HEK293 (cell line): ENCODE measurements at regions not wholly inside any gene's neighbourhood (a gene's known extent, or its start where the extent isn't known, plus 50 kb on each side); places are given as distances from the start of the nearest gene placed in this dataset.
"Not testable (repeated sequence)": the region's sequence is repeated elsewhere in the genome, so short reads cannot be mapped to it uniquely, and the experiment has no call there.

ENCODE experiments used
- CTCF ChIA-PET: fragments of 350-600 bp; formaldehyde crosslinking; extraction: SDS; loops from one replicate; lab custom pipeline; 2021; ENCODE audit warnings: antibody characterized with exemption; lab: Yijun Ruan, JAX
- POLR2A ChIA-PET: fragments of 300-600 bp; formaldehyde crosslinking; extraction: SDS; loops from one replicate; lab custom pipeline; 2020; ENCODE audit warnings: antibody characterized with exemption, inconsistent platforms; lab: Yijun Ruan, JAX
- H3K27ac ChIP-seq: fragments of 200-500 bp; sonication (Bioruptor generic); 2 replicates; pipeline ENCODE4 v1.5.1; 2014; ENCODE audit warnings: low read depth, low read length, control low read depth, inconsistent platforms; ENCODE audit errors: extremely low read depth
- H3K36me3 ChIP-seq, 2 experiments: fragments of 200-500 bp in 1 of 2; sonication (Bioruptor generic) in 1 of 2; 1 replicate in 1 of 2; 2 replicates in 1 of 2; pipeline ENCODE4 v1.5.1; 2014 to 2017; ENCODE audit warnings: inconsistent platforms in 2 of 2, low read length in 2 of 2; ENCODE audit not compliant: control insufficient read depth in 2 of 2, insufficient read depth in 1 of 2
- H3K4me1 ChIP-seq: fragments of 200-500 bp; sonication (Bioruptor generic); 2 replicates; pipeline ENCODE4 v1.5.1; 2014; ENCODE audit warnings: mild to moderate bottlenecking, low read length, inconsistent platforms; ENCODE audit not compliant: control insufficient read depth, insufficient read depth
- H3K4me3 ChIP-seq: 2 replicates; pipeline ENCODE4 v1.5.1; 2011; ENCODE audit warnings: low read depth, mild to moderate bottlenecking, control low read depth, low read length, moderate library complexity
- H3K9me3 ChIP-seq: fragments of 200-500 bp; sonication (Bioruptor generic); 2 replicates; pipeline ENCODE4 v1.5.1; 2014; ENCODE audit warnings: low read depth, low read length, inconsistent platforms; ENCODE audit not compliant: control insufficient read depth, insufficient read depth
- EGR2 ChIP-seq: fragments of 450-650 bp; formaldehyde crosslinking; IDR thresholded peaks from 2 replicates; pipeline ENCODE4 v1.5.1; 2016; ENCODE audit warnings: low read depth, missing biosample characterization, missing genetic modification characterization
- GLIS2 ChIP-seq: fragments of 450-650 bp; formaldehyde crosslinking; IDR thresholded peaks from 2 replicates; pipeline ENCODE4 v1.5.1; 2016; ENCODE audit warnings: missing biosample characterization, missing genetic modification characterization
- KLF1 ChIP-seq: fragments of 450-650 bp; formaldehyde crosslinking; IDR thresholded peaks from 2 replicates; pipeline ENCODE4 v1.5.1; 2016; ENCODE audit warnings: missing biosample characterization, missing genetic modification characterization
- KLF16 ChIP-seq: fragments of 450-650 bp; formaldehyde crosslinking; IDR thresholded peaks from 2 replicates; pipeline ENCODE4 v1.5.1; 2017; ENCODE audit warnings: missing biosample characterization, missing genetic modification characterization
- MYNN ChIP-seq: fragments of 450-650 bp; formaldehyde crosslinking; IDR thresholded peaks from 2 replicates; pipeline ENCODE4 v1.5.1; 2016; ENCODE audit warnings: missing biosample characterization, missing genetic modification characterization, borderline replicate concordance
- ZBTB20 ChIP-seq: fragments of 450-650 bp; formaldehyde crosslinking; IDR thresholded peaks from 2 replicates; pipeline ENCODE4 v1.5.1; 2016; ENCODE audit warnings: missing biosample characterization, missing genetic modification characterization
- ZBTB7A ChIP-seq: fragments of 450-650 bp; formaldehyde crosslinking; IDR thresholded peaks from 2 replicates; pipeline ENCODE4 v1.5.1; 2016; ENCODE audit warnings: low read depth, missing biosample characterization, missing genetic modification characterization
- ZFHX2 ChIP-seq: fragments of 450-650 bp; formaldehyde crosslinking; conservative IDR thresholded peaks from 2 replicates; pipeline ENCODE4 v1.5.1; 2016; ENCODE audit warnings: missing biosample characterization, missing genetic modification characterization
- ZIC2 ChIP-seq: fragments of 450-650 bp; formaldehyde crosslinking; IDR thresholded peaks from 2 replicates; pipeline ENCODE4 v1.5.1; 2016; ENCODE audit warnings: missing biosample characterization, missing genetic modification characterization
- ZNF133 ChIP-seq: fragments of 450-650 bp; formaldehyde crosslinking; IDR thresholded peaks from 2 replicates; pipeline ENCODE4 v1.5.1; 2016; ENCODE audit warnings: missing biosample characterization, missing genetic modification characterization
- ZNF138 ChIP-seq: fragments of 450-650 bp; formaldehyde crosslinking; IDR thresholded peaks from 2 replicates; pipeline ENCODE4 v1.5.1; 2016; ENCODE audit warnings: missing biosample characterization, missing genetic modification characterization, borderline replicate concordance
- ZNF221 ChIP-seq: fragments of 450-650 bp; formaldehyde crosslinking; IDR thresholded peaks from 2 replicates; pipeline ENCODE4 v1.5.1; 2017; ENCODE audit warnings: missing biosample characterization, missing genetic modification characterization, borderline replicate concordance
- ZNF24 ChIP-seq: fragments of 450-650 bp; formaldehyde crosslinking; IDR thresholded peaks from 2 replicates; pipeline ENCODE4 v1.5.1; 2016; ENCODE audit warnings: missing biosample characterization, missing genetic modification characterization
- ZNF302 ChIP-seq: fragments of 450-650 bp; formaldehyde crosslinking; IDR thresholded peaks from 2 replicates; pipeline ENCODE4 v1.5.1; 2016; ENCODE audit warnings: missing biosample characterization, missing genetic modification characterization, low read depth
- ZNF48 ChIP-seq: fragments of 450-650 bp; formaldehyde crosslinking; IDR thresholded peaks from 2 replicates; pipeline ENCODE4 v1.5.1; 2016; ENCODE audit warnings: missing biosample characterization, missing genetic modification characterization
- ZNF510 ChIP-seq: fragments of 450-650 bp; formaldehyde crosslinking; IDR thresholded peaks from 2 replicates; pipeline ENCODE4 v1.5.1; 2018; ENCODE audit warnings: mild to moderate bottlenecking, missing genetic modification characterization, missing biosample characterization; ENCODE audit not compliant: insufficient replicate concordance
- ZNF521 ChIP-seq: fragments of 450-650 bp; formaldehyde crosslinking; IDR thresholded peaks from 2 replicates; pipeline ENCODE4 v1.5.1; 2017; ENCODE audit warnings: missing biosample characterization, mild to moderate bottlenecking, missing genetic modification characterization
- ZNF555 ChIP-seq: fragments of 450-650 bp; formaldehyde crosslinking; conservative IDR thresholded peaks from 2 replicates; pipeline ENCODE4 v1.5.1; 2017; ENCODE audit warnings: missing biosample characterization, mild to moderate bottlenecking, missing genetic modification characterization, inconsistent platforms
- ZNF600 ChIP-seq: fragments of 450-650 bp; formaldehyde crosslinking; IDR thresholded peaks from 2 replicates; pipeline ENCODE4 v1.5.1; 2016; ENCODE audit warnings: missing biosample characterization, missing genetic modification characterization
- ZNF621 ChIP-seq: fragments of 450-650 bp; formaldehyde crosslinking; IDR thresholded peaks from 2 replicates; pipeline ENCODE4 v1.5.1; 2017; ENCODE audit warnings: missing biosample characterization, missing genetic modification characterization
- ZNF626 ChIP-seq: fragments of 450-650 bp; sonication (Bioruptor Pico); formaldehyde crosslinking; IDR thresholded peaks from 2 replicates; pipeline ENCODE4 v1.5.1; 2018; ENCODE audit warnings: missing biosample characterization, missing genetic modification characterization, inconsistent platforms
- ZNF629 ChIP-seq: fragments of 450-650 bp; formaldehyde crosslinking; IDR thresholded peaks from 2 replicates; pipeline ENCODE4 v1.5.1; 2017; ENCODE audit warnings: missing biosample characterization, missing genetic modification characterization
- TF ChIP-seq, protein P1 (sequence below): fragments of 450-650 bp; formaldehyde crosslinking; IDR thresholded peaks from 2 replicates; pipeline ENCODE4 v1.5.1; 2016; ENCODE audit warnings: missing biosample characterization, missing genetic modification characterization
- TF ChIP-seq, protein P2 (sequence below): fragments of 450-650 bp; formaldehyde crosslinking; IDR thresholded peaks from 2 replicates; pipeline ENCODE4 v1.5.1; 2016; ENCODE audit warnings: missing biosample characterization, missing genetic modification characterization
- TF ChIP-seq, protein P3 (sequence below): fragments of 450-650 bp; formaldehyde crosslinking; IDR thresholded peaks from 2 replicates; pipeline ENCODE4 v1.5.1; 2016; ENCODE audit warnings: missing biosample characterization, missing genetic modification characterization
- TF ChIP-seq, protein P4 (sequence below): fragments of 450-650 bp; formaldehyde crosslinking; IDR thresholded peaks from 2 replicates; pipeline ENCODE4 v1.5.0; 2017; ENCODE audit warnings: missing biosample characterization, missing genetic modification characterization, borderline replicate concordance

DNA sequence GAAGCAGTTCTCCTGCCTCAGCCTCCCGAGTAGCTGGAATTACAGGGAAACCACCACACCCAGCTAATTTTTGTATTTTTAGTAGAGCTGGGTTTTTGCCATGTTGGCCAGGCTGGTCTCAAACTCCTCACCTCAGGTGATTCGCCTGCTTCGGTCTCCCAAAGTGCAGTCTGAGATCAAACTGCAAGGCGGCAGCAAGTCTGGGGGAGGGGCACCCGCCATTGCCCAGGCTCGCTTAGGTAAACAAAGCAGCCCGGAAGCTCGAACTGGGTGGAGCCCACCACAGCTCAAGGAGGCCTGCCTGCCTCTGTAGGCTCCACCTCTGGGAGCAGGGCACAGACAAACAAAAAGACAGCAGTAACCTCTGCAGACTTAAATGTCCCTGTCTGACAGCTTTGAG, 725.2 kb upstream of the ANKRD30A start:
- CTCF ChIA-PET, POLR2A ChIA-PET, H3K4me1 ChIP-seq, H3K36me3 ChIP-seq, H3K9me3 ChIP-seq, H3K4me3 ChIP-seq, H3K27ac ChIP-seq: not testable (repeated sequence)
- peak; percentile 55; the same call in 1 of the 2 replicates for TF ChIP-seq KLF1 (tag by site-specific recombination)

DNA sequence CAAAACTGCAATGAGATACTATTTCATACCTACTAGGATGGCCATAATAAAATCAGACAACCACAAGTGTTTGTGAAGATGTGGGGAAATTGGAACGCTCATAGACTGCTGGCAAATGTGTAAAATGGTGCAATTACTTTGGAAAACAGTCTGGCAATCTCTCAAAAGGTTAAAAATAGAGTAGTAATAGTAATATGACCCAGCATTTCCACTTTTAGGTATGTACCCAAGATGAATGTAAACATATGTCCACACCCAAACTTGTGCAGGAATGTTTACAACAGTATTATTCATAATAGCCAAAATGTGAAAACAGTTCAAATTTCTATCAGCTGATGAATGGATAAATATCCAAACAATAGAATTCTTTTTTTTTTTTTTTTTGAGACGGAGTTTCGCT, 731.6 kb upstream of the ANKRD30A start:
- Histone ChIP-seq H3K4me3 (no peak overlapping the region), H3K4me1 (no peaks in the 10 kb centered on the region), H3K27ac (no peak overlapping the region), H3K9me3 (no peaks in the 10 kb centered on the region), H3K36me3 (no peaks in the 10 kb centered on the region)
- TF ChIP-seq, protein P1, sequence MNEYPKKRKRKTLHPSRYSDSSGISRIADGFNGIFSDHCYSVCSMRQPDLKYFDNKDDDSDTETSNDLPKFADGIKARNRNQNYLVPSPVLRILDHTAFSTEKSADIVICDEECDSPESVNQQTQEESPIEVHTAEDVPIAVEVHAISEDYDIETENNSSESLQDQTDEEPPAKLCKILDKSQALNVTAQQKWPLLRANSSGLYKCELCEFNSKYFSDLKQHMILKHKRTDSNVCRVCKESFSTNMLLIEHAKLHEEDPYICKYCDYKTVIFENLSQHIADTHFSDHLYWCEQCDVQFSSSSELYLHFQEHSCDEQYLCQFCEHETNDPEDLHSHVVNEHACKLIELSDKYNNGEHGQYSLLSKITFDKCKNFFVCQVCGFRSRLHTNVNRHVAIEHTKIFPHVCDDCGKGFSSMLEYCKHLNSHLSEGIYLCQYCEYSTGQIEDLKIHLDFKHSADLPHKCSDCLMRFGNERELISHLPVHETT (tag by site-specific recombination), result no peak
- TF ChIP-seq KLF16 (no peak), ZNF133 (tag by site-specific recombination) (no peak), ZNF555 (tag by site-specific recombination) (no peak), ZNF24 (tag by site-specific recombination) (no peak), ZBTB7A (tag by site-specific recombination) (no peak), GLIS2 (tag by site-specific recombination) (no peak), ZNF138 (tag by site-specific recombination) (no peak), ZFHX2 (tag by site-specific recombination) (no peak), ZNF510 (tag by site-specific recombination) (no peak), ZNF302 (tag by site-specific recombination) (no peak), ZNF48 (tag by site-specific recombination) (no peak), ZNF521 (tag by site-specific recombination) (no peak), ZBTB20 (no peak)
- TF ChIP-seq, protein P2, sequence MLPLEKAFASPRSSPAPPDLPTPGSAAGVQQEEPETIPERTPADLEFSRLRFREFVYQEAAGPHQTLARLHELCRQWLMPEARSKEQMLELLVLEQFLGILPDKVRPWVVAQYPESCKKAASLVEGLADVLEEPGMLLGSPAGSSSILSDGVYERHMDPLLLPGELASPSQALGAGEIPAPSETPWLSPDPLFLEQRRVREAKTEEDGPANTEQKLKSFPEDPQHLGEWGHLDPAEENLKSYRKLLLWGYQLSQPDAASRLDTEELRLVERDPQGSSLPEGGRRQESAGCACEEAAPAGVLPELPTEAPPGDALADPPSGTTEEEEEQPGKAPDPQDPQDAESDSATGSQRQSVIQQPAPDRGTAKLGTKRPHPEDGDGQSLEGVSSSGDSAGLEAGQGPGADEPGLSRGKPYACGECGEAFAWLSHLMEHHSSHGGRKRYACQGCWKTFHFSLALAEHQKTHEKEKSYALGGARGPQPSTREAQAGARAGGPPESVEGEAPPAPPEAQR, result no peak
- TF ChIP-seq, protein P3, sequence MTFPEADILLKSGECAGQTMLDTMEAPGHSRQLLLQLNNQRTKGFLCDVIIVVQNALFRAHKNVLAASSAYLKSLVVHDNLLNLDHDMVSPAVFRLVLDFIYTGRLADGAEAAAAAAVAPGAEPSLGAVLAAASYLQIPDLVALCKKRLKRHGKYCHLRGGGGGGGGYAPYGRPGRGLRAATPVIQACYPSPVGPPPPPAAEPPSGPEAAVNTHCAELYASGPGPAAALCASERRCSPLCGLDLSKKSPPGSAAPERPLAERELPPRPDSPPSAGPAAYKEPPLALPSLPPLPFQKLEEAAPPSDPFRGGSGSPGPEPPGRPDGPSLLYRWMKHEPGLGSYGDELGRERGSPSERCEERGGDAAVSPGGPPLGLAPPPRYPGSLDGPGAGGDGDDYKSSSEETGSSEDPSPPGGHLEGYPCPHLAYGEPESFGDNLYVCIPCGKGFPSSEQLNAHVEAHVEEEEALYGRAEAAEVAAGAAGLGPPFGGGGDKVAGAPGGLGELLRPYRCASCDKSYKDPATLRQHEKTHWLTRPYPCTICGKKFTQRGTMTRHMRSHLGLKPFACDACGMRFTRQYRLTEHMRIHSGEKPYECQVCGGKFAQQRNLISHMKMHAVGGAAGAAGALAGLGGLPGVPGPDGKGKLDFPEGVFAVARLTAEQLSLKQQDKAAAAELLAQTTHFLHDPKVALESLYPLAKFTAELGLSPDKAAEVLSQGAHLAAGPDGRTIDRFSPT (tag by site-specific recombination), result no peak
- CTCF ChIA-PET, result no interaction called here
- POLR2A ChIA-PET, result no interaction called here

DNA sequence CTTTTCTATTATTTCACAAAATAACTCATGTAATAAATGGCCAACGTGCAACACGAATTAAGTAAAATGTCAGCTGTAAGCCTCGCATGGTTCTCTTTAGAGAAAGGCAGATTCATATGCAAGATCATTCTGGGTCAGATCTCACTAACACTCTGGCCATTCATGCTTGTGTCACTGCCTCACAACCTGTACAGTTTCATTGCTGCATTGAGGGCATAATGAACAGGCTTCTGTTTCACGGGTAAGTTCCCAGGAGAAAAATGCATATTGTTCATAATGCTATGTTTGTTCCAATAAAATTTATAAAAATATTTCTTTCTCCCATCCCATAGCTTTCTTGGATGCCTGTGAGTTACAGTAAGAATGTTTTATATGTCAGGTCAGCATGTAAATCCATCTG, 734.0 kb upstream of the ANKRD30A start:
- POLR2A ChIA-PET, result no interaction called here
- TF ChIP-seq ZNF555 (tag by site-specific recombination) (no peak), EGR2 (no peak), ZNF621 (no peak), ZNF221 (no peak), ZNF600 (no peak), ZFHX2 (tag by site-specific recombination) (no peak), MYNN (tag by site-specific recombination) (no peak), ZIC2 (tag by site-specific recombination) (no peak), GLIS2 (tag by site-specific recombination) (no peak), ZNF629 (tag by site-specific recombination) (no peak), ZNF626 (no peak)
- TF ChIP-seq, protein P4, sequence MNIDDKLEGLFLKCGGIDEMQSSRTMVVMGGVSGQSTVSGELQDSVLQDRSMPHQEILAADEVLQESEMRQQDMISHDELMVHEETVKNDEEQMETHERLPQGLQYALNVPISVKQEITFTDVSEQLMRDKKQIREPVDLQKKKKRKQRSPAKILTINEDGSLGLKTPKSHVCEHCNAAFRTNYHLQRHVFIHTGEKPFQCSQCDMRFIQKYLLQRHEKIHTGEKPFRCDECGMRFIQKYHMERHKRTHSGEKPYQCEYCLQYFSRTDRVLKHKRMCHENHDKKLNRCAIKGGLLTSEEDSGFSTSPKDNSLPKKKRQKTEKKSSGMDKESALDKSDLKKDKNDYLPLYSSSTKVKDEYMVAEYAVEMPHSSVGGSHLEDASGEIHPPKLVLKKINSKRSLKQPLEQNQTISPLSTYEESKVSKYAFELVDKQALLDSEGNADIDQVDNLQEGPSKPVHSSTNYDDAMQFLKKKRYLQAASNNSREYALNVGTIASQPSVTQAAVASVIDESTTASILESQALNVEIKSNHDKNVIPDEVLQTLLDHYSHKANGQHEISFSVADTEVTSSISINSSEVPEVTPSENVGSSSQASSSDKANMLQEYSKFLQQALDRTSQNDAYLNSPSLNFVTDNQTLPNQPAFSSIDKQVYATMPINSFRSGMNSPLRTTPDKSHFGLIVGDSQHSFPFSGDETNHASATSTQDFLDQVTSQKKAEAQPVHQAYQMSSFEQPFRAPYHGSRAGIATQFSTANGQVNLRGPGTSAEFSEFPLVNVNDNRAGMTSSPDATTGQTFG (tag by site-specific recombination), result no peak
- Histone ChIP-seq H3K4me1 (no peaks in the 10 kb centered on the region), H3K27ac (no peak overlapping the region), H3K4me3 (no peak overlapping the region), H3K36me3 (no peaks in the 10 kb centered on the region), H3K9me3 (no peaks in the 10 kb centered on the region)
- CTCF ChIA-PET, result interaction anchor here (0.6 kb wide), 1 partner anchor 489 kb away, joined by 4 read pairs; no protein-coding TSS in a partner anchor
